Spleen (tissue), 11 donors: ENCODE measurements at regions not wholly inside any gene's neighbourhood (a gene's known extent, or its start where the extent isn't known, plus 50 kb on each side); places are given as distances from the start of the nearest gene placed in this dataset.

ENCODE experiments used
- DNase-seq: peaks from one replicate; pipeline ENCODE4 v3.0.0-alpha.2; 2020
- H3K27ac ChIP-seq, 8 donors: fragments of 200-600 bp; sonication (generic) in 7 of 8; 1 replicate in 4 of 8; 2 replicates in 4 of 8; pipeline versions ENCODE4 v1.5.0 to v1.8.0; 2016 to 2021; ENCODE audit warnings: inconsistent platforms in 4 of 8, mild to moderate bottlenecking in 4 of 8, moderate library complexity in 1 of 8
- H3K27me3 ChIP-seq, 7 donors: fragments of 200-600 bp; sonication (generic) in 6 of 7; replicated peaks in 1 of 7; 1 replicate in 4 of 7; 2 replicates in 3 of 7; pipeline versions ENCODE4 v1.5.0 to v1.8.0; 2016 to 2021; ENCODE audit warnings: inconsistent platforms in 3 of 7, mild to moderate bottlenecking in 1 of 7
- H3K36me3 ChIP-seq, 6 donors: fragments of 200-600 bp; sonication (generic) in 5 of 6; 1 replicate in 4 of 6; 2 replicates in 2 of 6; pipeline versions ENCODE4 v1.5.0 to v1.8.0; 2016 to 2021; ENCODE audit warnings: inconsistent platforms in 2 of 6
- H3K4me1 ChIP-seq, 6 donors: fragments of 200-600 bp; sonication (generic) in 5 of 6; 1 replicate in 3 of 6; 2 replicates in 3 of 6; pipeline versions ENCODE4 v1.5.0 to v1.8.0; 2016 to 2021; ENCODE audit warnings: inconsistent platforms in 3 of 6
- H3K4me3 ChIP-seq, 8 donors: fragments of 200-600 bp; sonication (generic) in 7 of 8; 1 replicate in 4 of 8; 2 replicates in 4 of 8; pipeline versions ENCODE4 v1.5.0 to v1.8.0; 2016 to 2021; ENCODE audit warnings: inconsistent platforms in 4 of 8, mild to moderate bottlenecking in 4 of 8, moderate library complexity in 2 of 8
- H3K9me3 ChIP-seq, 8 donors: fragments of 200-600 bp; sonication (generic) in 7 of 8; 1 replicate in 4 of 8; 2 replicates in 4 of 8; pipeline versions ENCODE4 v1.5.0 to v1.8.0; 2016 to 2021; ENCODE audit warnings: inconsistent platforms in 4 of 8
- CTCF ChIP-seq, 11 experiments: fragments of 200-600 bp in 7 of 11; fragments of 450-650 bp in 4 of 11; sonication (generic) in 4 of 11; IDR thresholded peaks in 8 of 11; conservative IDR thresholded peaks in 3 of 11; 1 replicate in 7 of 11; 2 replicates in 4 of 11; pipeline versions ENCODE4 v1.4.0 to v1.8.0; 2016 to 2021; ENCODE audit warnings: antibody characterized with exemption in 11 of 11, inconsistent platforms in 4 of 11, mild to moderate bottlenecking in 1 of 11
- POLR2A ChIP-seq, 3 donors: fragments of 450-650 bp; IDR thresholded peaks; one replicate each; pipeline ENCODE4 v1.5.1; 2017; ENCODE audit warnings: antibody characterized with exemption in 3 of 3, mild to moderate bottlenecking in 1 of 3
- POLR2AphosphoS5 ChIP-seq, 3 donors: sonication (generic); formaldehyde crosslinking; IDR thresholded peaks; one replicate each; pipeline ENCODE4 v1.5.1; 2017; ENCODE audit warnings: antibody characterized with exemption in 3 of 3
- WGBS, 5 donors: extraction: QIAGEN DNeasy Blood & Tissue Kit in 3 of 5; methylation state at CpG; one replicate each; pipeline versions ENCODE4 v1.1.5 to v1.1.7; 2013 to 2018; 5-methylcytosine and 5-hydroxymethylcytosine counted together
- intact Hi-C: fragments of 100-400 bp; cut with DNase I; formaldehyde crosslinking; loops from one replicate; pipeline ENCODE4 v1.15.0; 2023; ENCODE audit warnings: low total_unique reads
- donor health status: healthy with polysubstance abuse.
- donor health status: DM: no; HTN: no; CAD: no; lungs with moderate emphysema.
- donor health status: DM: no; HTN: no; CAD: no.
- donor health status: Bipolar disorder and iron deficiency.
- donor health status: healthy.
- donor health status: DM: no; HTN: no; CAD: no.
- donor health status: DM: yes; HTN: yes; CAD: no.

DNA sequence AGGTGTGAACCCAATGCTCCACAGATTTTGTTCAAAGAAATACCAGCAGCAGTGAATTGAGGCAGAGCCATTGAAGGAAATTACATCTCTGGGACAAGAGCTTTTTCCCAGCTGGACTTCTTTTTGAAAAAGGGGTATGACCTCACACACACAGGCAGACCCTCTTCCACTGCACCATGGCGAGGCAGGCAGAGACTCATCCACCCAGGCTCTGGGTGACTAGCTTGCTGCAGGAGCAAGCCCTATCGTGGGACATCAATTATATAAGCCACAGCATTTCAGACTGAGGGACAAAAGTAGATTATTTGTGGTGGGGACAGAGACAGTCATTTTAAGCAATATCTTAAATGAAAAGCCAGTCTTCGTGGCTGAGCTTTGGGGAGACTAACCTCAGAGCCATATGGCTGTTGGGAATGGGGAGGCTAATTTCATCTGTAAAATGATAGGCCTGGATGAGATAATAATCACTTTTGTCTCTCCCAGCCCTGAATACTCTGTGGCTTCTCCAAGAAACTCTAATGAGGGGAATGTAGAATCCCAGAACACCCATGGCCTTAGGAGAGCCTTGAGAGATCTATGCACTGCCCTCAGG, 113.1 kb upstream of the TNC start:
- Histone ChIP-seq H3K4me1 (no peaks in the 10 kb centered on the region), H3K27me3 (no peaks in the 10 kb centered on the region), H3K36me3 (no peaks in the 10 kb centered on the region), H3K27ac (no peak overlapping the region), H3K4me3 (no peak overlapping the region), H3K9me3 (no peaks in the 10 kb centered on the region)
- no peak for DNase-seq
- WGBS, 5 donors, result 72 to 89% (median 88%) methylated on average over 3 of the region's 3 CpGs
- intact Hi-C loops, result no loop called here
- TF ChIP-seq POLR2A (IDR thresholded peaks at IDR 0.05), result no peak
- no peak for TF ChIP-seq CTCF (IDR thresholded peaks at IDR 0.05 in 8 of 11, conservative IDR thresholded peaks at IDR 0.05 in 3 of 11)
- TF ChIP-seq POLR2AphosphoS5 (IDR thresholded peaks at IDR 0.05), result no peak

DNA sequence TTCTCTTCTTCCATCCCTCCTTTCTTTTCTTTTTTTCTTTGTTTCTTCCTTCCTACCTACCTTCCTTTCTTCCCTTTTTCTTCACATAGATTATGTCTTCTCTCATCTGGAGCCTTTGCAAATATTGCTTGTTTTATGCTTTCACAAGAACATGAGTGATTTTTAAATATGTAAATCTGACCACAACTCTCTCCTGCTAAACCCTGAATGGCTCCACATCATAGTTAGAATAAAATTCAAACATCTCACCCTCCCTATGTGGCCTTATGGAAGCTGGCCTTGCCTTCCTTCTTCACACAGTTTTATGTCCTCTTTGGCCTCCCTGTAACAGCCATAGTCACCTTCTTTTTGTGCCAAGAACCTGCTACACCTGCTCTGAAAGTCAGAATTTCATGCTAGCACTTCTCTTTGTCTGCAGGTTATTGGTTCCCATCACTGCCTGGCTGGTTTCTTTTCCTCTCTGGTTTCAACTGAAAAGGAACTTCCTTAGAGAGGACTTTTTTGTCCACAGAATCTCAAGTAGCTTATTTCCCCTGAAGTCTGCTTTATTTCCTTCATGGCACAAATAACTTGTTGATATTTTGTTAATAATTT, 114.3 kb upstream of the TNC start:
- Histone ChIP-seq H3K9me3 (no peaks in the 10 kb centered on the region), H3K4me1 (no peaks in the 10 kb centered on the region), H3K27ac (no peak overlapping the region), H3K27me3 (no peaks in the 10 kb centered on the region), H3K36me3 (no peaks in the 10 kb centered on the region), H3K4me3 (no peak overlapping the region)
- no peak for TF ChIP-seq POLR2AphosphoS5 (IDR thresholded peaks at IDR 0.05)
- no peak for DNase-seq
- intact Hi-C loops, result no loop called here

- Histone ChIP-seq H3K36me3 (no peaks in the 10 kb centered on the region), H3K27ac (no peak overlapping the region), H3K4me3 (no peak overlapping the region), H3K9me3 (no peaks in the 10 kb centered on the region), H3K27me3 (no peaks in the 10 kb centered on the region), H3K4me1 (no peaks in the 10 kb centered on the region)
- DNase-seq, result no peak
- 70 to 91% (median 75%) methylated on average over 2 of the region's 2 CpGs for WGBS, 5 donors
- intact Hi-C loops, result no loop called here
- no peak for TF ChIP-seq CTCF (IDR thresholded peaks at IDR 0.05 in 8 of 11, conservative IDR thresholded peaks at IDR 0.05 in 3 of 11)
Observed at GRCh38 chr9:115234094-115234493, 116.1 kb upstream of the TNC start.

- 46 to 89% (median 73%) methylated on average over 1 of the region's 1 CpG for WGBS, 5 donors
- H3K27ac ChIP-seq, result no peak overlapping the region
- H3K9me3 ChIP-seq, result no peaks in the 10 kb centered on the region
- no peaks in the 10 kb centered on the region for H3K4me1 ChIP-seq
- no peaks in the 10 kb centered on the region for H3K27me3 ChIP-seq
- H3K4me3 ChIP-seq, result no peak overlapping the region
- intact Hi-C loops, result no loop called here
- no peak for TF ChIP-seq POLR2A (IDR thresholded peaks at IDR 0.05)
- no peak for DNase-seq
- H3K36me3 ChIP-seq, result no peaks in the 10 kb centered on the region
Observed at GRCh38 chr9:115235221-115235620, 117.3 kb upstream of the TNC start.

- H3K27me3 ChIP-seq, result no peaks in the 10 kb centered on the region
- no peaks in the 10 kb centered on the region for H3K36me3 ChIP-seq
- H3K4me1 ChIP-seq, result no peaks in the 10 kb centered on the region
- no peaks in the 10 kb centered on the region for H3K9me3 ChIP-seq
- no peak overlapping the region for H3K27ac ChIP-seq
- no peak overlapping the region for H3K4me3 ChIP-seq
- intact Hi-C loops, result no loop called here
- no peak for DNase-seq
- no peak for TF ChIP-seq POLR2A (IDR thresholded peaks at IDR 0.05)
- WGBS, 5 donors, result 86 to 94% (median 89%) methylated on average over 7 of the region's 7 CpGs
Observed at GRCh38 chr9:115237385-115237998, 119.5 kb upstream of the TNC start.
